MM.1S (cell line): ENCODE measurements at regions not wholly inside any gene's neighbourhood (a gene's known extent, or its start where the extent isn't known, plus 50 kb on each side); places are given as distances from the start of the nearest gene placed in this dataset.

Experiments used
- EZH2 ChIP-seq: fragments of 300-600 bp; sonication (generic); optimal IDR thresholded peaks from 2 replicates; pipeline ENCODE3; 2017; ENCODE audit warnings: low read depth, mild to moderate bottlenecking, antibody characterized with exemption, low read length, mixed read lengths
- EZH2phosphoT487 ChIP-seq: fragments of 300-600 bp; sonication (generic); IDR thresholded peaks from 2 replicates; pipeline ENCODE4 v1.6.1; 2018; ENCODE audit warnings: antibody characterized with exemption, low read length
- TF ChIP-seq, protein P1 (sequence below): fragments of 300-600 bp; sonication (generic); IDR thresholded peaks from 2 replicates; pipeline ENCODE4 v1.5.1; 2016; ENCODE audit warnings: antibody characterized with exemption, low read length, mixed read lengths

DNA sequence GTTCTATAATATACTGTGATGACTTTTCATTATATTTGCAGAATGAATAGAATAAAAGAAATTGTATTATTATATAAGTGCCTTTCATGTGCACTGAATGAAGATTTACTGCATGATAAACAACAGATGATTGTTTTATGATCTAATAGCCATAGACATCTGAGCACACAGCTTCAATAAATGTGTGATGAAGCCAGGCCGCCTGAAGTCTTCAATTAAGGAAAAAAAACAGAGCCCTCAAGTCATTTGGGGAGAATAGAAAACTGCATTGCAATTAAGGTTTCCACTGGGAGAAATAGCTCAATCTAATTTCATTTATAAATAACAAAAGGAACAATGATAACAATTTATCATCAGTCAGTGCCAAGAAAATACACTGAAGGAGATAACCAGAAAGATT lies 955.2 kb downstream of the FSTL5 start:
- TF ChIP-seq, protein P1, sequence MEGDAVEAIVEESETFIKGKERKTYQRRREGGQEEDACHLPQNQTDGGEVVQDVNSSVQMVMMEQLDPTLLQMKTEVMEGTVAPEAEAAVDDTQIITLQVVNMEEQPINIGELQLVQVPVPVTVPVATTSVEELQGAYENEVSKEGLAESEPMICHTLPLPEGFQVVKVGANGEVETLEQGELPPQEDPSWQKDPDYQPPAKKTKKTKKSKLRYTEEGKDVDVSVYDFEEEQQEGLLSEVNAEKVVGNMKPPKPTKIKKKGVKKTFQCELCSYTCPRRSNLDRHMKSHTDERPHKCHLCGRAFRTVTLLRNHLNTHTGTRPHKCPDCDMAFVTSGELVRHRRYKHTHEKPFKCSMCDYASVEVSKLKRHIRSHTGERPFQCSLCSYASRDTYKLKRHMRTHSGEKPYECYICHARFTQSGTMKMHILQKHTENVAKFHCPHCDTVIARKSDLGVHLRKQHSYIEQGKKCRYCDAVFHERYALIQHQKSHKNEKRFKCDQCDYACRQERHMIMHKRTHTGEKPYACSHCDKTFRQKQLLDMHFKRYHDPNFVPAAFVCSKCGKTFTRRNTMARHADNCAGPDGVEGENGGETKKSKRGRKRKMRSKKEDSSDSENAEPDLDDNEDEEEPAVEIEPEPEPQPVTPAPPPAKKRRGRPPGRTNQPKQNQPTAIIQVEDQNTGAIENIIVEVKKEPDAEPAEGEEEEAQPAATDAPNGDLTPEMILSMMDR = no peak
- no peak for TF ChIP-seq EZH2
- no peak for TF ChIP-seq EZH2phosphoT487
